GM23338 (cell line): ENCODE measurements at regions not wholly inside any gene's neighbourhood (a gene's known extent, or its start where the extent isn't known, plus 50 kb on each side); places are given as distances from the start of the nearest gene placed in this dataset.

Source experiments
- ATAC-seq: fragments of 200-7000 bp; cut with Tn5 transposase; 3 replicates; pipeline ENCODE4 v1.9.1; 2020
- DNase-seq: peaks from one replicate; pipeline ENCODE4 v3.0.0-alpha.2; 2015; ENCODE audit warnings: low spot score
- H2AFZ ChIP-seq: fragments of 200-600 bp; sonication (generic); 2 replicates; pipeline ENCODE4 v1.8.0; 2016; ENCODE audit warnings: antibody characterized with exemption, mild to moderate bottlenecking, moderate library complexity
- H3F3A ChIP-seq: fragments of 200-600 bp; sonication (generic); replicated peaks from 2 replicates; pipeline ENCODE4 v1.8.0; 2017; ENCODE audit warnings: antibody characterized with exemption, mixed run types, low read depth
- H3K27ac ChIP-seq: fragments of 200-600 bp; sonication (generic); 2 replicates; pipeline ENCODE4 v1.6.1; 2016; ENCODE audit warnings: low read depth
- H3K27me3 ChIP-seq: fragments of 200-600 bp; sonication (generic); 2 replicates; pipeline ENCODE4 v1.8.0; 2016; ENCODE audit warnings: mild to moderate bottlenecking, mixed run types, moderate library complexity; ENCODE audit not compliant: insufficient read depth
- H3K36me3 ChIP-seq: fragments of 200-600 bp; sonication (generic); 2 replicates; pipeline ENCODE4 v1.8.0; 2016; ENCODE audit warnings: mild to moderate bottlenecking; ENCODE audit not compliant: insufficient read depth
- H3K4me1 ChIP-seq: fragments of 200-600 bp; sonication (generic); 2 replicates; pipeline ENCODE4 v1.8.0; 2016; ENCODE audit warnings: mild to moderate bottlenecking, moderate library complexity; ENCODE audit not compliant: insufficient read depth
- H3K4me2 ChIP-seq: fragments of 200-600 bp; sonication (generic); 2 replicates; pipeline ENCODE4 v1.7.1; 2017; ENCODE audit warnings: mixed run types
- H3K4me3 ChIP-seq: fragments of 200-600 bp; sonication (generic); 2 replicates; pipeline ENCODE4 v1.6.1; 2016; ENCODE audit warnings: mixed run types
- H3K79me2 ChIP-seq: fragments of 200-600 bp; sonication (generic); replicated peaks from 2 replicates; pipeline ENCODE4 v1.8.0; 2017; ENCODE audit warnings: mild to moderate bottlenecking; ENCODE audit not compliant: insufficient read depth
- H3K9me2 ChIP-seq: fragments of 200-600 bp; sonication (generic); 2 replicates; pipeline ENCODE4 v1.8.0; 2017; ENCODE audit not compliant: insufficient read depth
- H4K20me1 ChIP-seq: fragments of 200-600 bp; sonication (generic); replicated peaks from 2 replicates; pipeline ENCODE4 v1.8.0; 2017; ENCODE audit warnings: mild to moderate bottlenecking; ENCODE audit not compliant: insufficient read depth
- H3K27ac Mint-ChIP-seq: 2 replicates; pipeline ENCODE4 v1.8.0; 2020; ENCODE audit warnings: inconsistent platforms, mild to moderate bottlenecking, moderate library complexity, mixed read lengths
- H3K27me3 Mint-ChIP-seq: 3 replicates; pipeline ENCODE4 v1.8.0; 2022; ENCODE audit warnings: low read depth, mild to moderate bottlenecking, moderate library complexity, mixed read lengths, inconsistent platforms; ENCODE audit not compliant: insufficient read depth, poor library complexity
- H3K36me3 Mint-ChIP-seq: 3 replicates; pipeline ENCODE4 v1.8.0; 2021; ENCODE audit warnings: low read depth, mild to moderate bottlenecking, inconsistent platforms, moderate library complexity, mixed read lengths
- H3K4me1 Mint-ChIP-seq: 3 replicates; pipeline ENCODE4 v1.8.0; 2020; ENCODE audit warnings: mild to moderate bottlenecking, inconsistent platforms, mixed read lengths
- H3K4me3 Mint-ChIP-seq: 3 replicates; pipeline ENCODE4 v1.8.0; 2021; ENCODE audit warnings: moderate library complexity, mild to moderate bottlenecking, inconsistent platforms, mixed read lengths
- H3K9me3 Mint-ChIP-seq: 3 replicates; pipeline ENCODE4 v1.8.0; 2020; ENCODE audit warnings: moderate library complexity, mild to moderate bottlenecking, inconsistent platforms, mixed read lengths
- EZH2 ChIP-seq: fragments of 200-600 bp; sonication (generic); IDR thresholded peaks from one replicate; pipeline ENCODE4 v1.8.0; 2017; ENCODE audit warnings: antibody characterized with exemption, mild to moderate bottlenecking, low read depth; ENCODE audit not compliant: unreplicated experiment
- EZH2phosphoT487 ChIP-seq: fragments of 200-600 bp; sonication (generic); IDR thresholded peaks from one replicate; pipeline ENCODE4 v1.8.1; 2018; ENCODE audit warnings: antibody characterized with exemption; ENCODE audit not compliant: unreplicated experiment
- POLR2AphosphoS5 ChIP-seq: IDR thresholded peaks from 2 replicates; pipeline ENCODE4 v1.6.1; 2016; ENCODE audit warnings: antibody characterized with exemption, low read depth
- STAT1 ChIP-seq: IDR thresholded peaks from one replicate; pipeline ENCODE4 v1.6.1; 2016; ENCODE audit warnings: antibody characterized with exemption; ENCODE audit not compliant: unreplicated experiment
- ZNF114 ChIP-seq: fragments of 250-450 bp; sonication (Bioruptor Pico); IDR thresholded peaks from 2 replicates; pipeline ENCODE4 v1.5.0; 2020; ENCODE audit warnings: mild to moderate bottlenecking, moderate library complexity
- ZNF331 ChIP-seq: fragments of 250-450 bp; sonication (Bioruptor Pico); IDR thresholded peaks from 2 replicates; pipeline ENCODE4 v1.5.0; 2020; ENCODE audit warnings: low read depth, mild to moderate bottlenecking, moderate library complexity
- TF ChIP-seq, protein P1 (sequence below): fragments of 250-450 bp; sonication (Bioruptor Pico); IDR thresholded peaks from 2 replicates; pipeline ENCODE4 v1.5.0; 2020; ENCODE audit warnings: mild to moderate bottlenecking, moderate library complexity
- TF ChIP-seq, protein P2 (sequence below): IDR thresholded peaks from 2 replicates; pipeline ENCODE4 v1.6.1; 2016; ENCODE audit warnings: antibody characterized with exemption

DNA sequence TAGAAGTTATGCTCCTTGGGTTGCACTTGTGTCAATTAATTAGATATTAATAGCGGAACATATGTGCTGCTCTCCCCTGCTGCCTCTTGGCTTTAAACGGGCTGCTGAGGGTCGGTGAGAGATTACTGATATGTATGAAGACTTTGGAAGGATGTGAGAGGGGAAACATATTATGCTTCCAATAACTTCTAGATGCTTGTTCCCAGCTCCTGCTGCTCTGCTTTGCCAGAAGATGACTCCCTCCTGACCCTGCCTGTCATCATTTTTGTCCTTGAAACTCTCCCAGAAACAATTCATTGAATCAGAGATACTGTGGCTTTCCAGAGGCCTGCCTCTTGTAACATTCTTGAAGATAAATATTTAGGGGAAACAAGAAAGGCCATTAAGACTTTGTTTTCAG lies 300.1 kb upstream of the STXBP6 start (continued):
- TF ChIP-seq, protein P1, sequence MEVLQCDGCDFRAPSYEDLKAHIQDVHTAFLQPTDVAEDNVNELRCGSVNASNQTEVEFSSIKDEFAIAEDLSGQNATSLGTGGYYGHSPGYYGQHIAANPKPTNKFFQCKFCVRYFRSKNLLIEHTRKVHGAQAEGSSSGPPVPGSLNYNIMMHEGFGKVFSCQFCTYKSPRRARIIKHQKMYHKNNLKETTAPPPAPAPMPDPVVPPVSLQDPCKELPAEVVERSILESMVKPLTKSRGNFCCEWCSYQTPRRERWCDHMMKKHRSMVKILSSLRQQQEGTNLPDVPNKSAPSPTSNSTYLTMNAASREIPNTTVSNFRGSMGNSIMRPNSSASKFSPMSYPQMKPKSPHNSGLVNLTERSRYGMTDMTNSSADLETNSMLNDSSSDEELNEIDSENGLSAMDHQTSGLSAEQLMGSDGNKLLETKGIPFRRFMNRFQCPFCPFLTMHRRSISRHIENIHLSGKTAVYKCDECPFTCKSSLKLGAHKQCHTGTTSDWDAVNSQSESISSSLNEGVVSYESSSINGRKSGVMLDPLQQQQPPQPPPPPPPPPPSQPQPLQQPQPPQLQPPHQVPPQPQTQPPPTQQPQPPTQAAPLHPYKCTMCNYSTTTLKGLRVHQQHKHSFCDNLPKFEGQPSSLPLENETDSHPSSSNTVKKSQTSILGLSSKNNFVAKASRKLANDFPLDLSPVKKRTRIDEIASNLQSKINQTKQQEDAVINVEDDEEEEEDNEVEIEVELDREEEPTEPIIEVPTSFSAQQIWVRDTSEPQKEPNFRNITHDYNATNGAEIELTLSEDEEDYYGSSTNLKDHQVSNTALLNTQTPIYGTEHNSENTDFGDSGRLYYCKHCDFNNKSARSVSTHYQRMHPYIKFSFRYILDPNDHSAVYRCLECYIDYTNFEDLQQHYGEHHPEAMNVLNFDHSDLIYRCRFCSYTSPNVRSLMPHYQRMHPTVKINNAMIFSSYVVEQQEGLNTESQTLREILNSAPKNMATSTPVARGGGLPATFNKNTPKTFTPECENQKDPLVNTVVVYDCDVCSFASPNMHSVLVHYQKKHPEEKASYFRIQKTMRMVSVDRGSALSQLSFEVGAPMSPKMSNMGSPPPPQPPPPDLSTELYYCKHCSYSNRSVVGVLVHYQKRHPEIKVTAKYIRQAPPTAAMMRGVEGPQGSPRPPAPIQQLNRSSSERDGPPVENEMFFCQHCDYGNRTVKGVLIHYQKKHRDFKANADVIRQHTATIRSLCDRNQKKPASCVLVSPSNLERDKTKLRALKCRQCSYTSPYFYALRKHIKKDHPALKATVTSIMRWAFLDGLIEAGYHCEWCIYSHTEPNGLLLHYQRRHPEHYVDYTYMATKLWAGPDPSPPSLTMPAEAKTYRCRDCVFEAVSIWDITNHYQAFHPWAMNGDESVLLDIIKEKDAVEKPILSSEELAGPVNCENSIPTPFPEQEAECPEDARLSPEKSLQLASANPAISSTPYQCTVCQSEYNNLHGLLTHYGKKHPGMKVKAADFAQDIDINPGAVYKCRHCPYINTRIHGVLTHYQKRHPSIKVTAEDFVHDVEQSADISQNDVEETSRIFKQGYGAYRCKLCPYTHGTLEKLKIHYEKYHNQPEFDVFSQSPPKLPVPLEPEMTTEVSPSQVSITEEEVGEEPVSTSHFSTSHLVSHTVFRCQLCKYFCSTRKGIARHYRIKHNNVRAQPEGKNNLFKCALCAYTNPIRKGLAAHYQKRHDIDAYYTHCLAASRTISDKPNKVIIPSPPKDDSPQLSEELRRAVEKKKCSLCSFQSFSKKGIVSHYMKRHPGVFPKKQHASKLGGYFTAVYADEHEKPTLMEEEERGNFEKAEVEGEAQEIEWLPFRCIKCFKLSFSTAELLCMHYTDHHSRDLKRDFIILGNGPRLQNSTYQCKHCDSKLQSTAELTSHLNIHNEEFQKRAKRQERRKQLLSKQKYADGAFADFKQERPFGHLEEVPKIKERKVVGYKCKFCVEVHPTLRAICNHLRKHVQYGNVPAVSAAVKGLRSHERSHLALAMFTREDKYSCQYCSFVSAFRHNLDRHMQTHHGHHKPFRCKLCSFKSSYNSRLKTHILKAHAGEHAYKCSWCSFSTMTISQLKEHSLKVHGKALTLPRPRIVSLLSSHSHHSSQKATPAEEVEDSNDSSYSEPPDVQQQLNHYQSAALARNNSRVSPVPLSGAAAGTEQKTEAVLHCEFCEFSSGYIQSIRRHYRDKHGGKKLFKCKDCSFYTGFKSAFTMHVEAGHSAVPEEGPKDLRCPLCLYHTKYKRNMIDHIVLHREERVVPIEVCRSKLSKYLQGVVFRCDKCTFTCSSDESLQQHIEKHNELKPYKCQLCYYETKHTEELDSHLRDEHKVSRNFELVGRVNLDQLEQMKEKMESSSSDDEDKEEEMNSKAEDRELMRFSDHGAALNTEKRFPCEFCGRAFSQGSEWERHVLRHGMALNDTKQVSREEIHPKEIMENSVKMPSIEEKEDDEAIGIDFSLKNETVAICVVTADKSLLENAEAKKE (CRISPR knock-in tag) = no peak
- TF ChIP-seq EZH2phosphoT487 (no peak), ZNF331 (CRISPR knock-in tag) (no peak)
- TF ChIP-seq, protein P2, sequence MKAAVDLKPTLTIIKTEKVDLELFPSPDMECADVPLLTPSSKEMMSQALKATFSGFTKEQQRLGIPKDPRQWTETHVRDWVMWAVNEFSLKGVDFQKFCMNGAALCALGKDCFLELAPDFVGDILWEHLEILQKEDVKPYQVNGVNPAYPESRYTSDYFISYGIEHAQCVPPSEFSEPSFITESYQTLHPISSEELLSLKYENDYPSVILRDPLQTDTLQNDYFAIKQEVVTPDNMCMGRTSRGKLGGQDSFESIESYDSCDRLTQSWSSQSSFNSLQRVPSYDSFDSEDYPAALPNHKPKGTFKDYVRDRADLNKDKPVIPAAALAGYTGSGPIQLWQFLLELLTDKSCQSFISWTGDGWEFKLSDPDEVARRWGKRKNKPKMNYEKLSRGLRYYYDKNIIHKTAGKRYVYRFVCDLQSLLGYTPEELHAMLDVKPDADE = no peak

DNA sequence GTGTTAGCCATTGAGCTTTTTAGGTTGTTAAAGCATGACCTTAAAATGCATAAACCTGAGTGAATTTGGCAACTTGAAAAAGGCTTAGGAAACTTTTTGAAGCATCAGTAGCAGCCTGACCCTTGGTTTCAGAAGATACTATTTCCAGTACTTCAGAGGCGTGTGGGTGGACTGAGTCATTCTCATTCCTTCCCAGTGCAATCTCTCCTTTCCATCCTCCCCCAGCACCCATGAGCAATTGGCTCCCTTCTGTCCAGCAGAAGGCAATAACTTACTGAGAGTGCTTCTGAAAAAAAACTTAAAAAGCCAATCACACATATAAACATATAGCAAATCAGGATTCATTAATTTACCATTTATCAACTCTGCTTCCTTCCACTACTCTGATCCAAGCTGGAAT lies 299.3 kb upstream of the STXBP6 start:
- no peaks in the 10 kb centered on the region for H3K27me3 ChIP-seq
- no peak overlapping the region for H3K27ac Mint-ChIP-seq
- H3K4me3 Mint-ChIP-seq = no peak overlapping the region
- H3K4me2 ChIP-seq = no peak overlapping the region
- peaks cover 4% of the 10 kb centered on the region for H3K27me3 Mint-ChIP-seq
- no peaks in the 10 kb centered on the region for H3F3A ChIP-seq
- no peaks in the 10 kb centered on the region for H3K4me1 ChIP-seq
- H3K4me1 Mint-ChIP-seq = no peaks in the 10 kb centered on the region
- ATAC-seq (no peak), DNase-seq (no peak)
- H3K27ac ChIP-seq = no peak overlapping the region
- no peaks in the 10 kb centered on the region for H3K9me2 ChIP-seq
- H3K4me3 ChIP-seq = no peak overlapping the region
- H3K36me3 Mint-ChIP-seq = peaks cover 6% of the 10 kb centered on the region; the same call in 2 of the 3 replicates
- no peaks in the 10 kb centered on the region for H4K20me1 ChIP-seq
- H3K36me3 ChIP-seq = no peaks in the 10 kb centered on the region
- no peak overlapping the region for H2AFZ ChIP-seq
- peaks cover 12% of the 10 kb centered on the region for H3K9me3 Mint-ChIP-seq
- no peaks in the 10 kb centered on the region for H3K79me2 ChIP-seq
- no peak for TF ChIP-seq ZNF114
- no peak for TF ChIP-seq ZNF331 (CRISPR knock-in tag)
- TF ChIP-seq, protein P1 (CRISPR knock-in tag) = no peak
- no peak for TF ChIP-seq POLR2AphosphoS5
- TF ChIP-seq EZH2 = no peak
- no peak for TF ChIP-seq STAT1
